SK-N-SH (cell line): ENCODE measurements at regions not wholly inside any gene's neighbourhood (a gene's known extent, or its start where the extent isn't known, plus 50 kb on each side); places are given as distances from the start of the nearest gene placed in this dataset.

Experiments used
- CTCF ChIA-PET: fragments of 300-600, 350-600 bp; formaldehyde crosslinking; extraction: SDS; loops from one replicate; lab custom pipeline; 2021; lab: Yijun Ruan, JAX
- POLR2A ChIA-PET: fragments of 350-600 bp; sonication (Branson Sonifier 250); formaldehyde crosslinking; extraction: SDS; loops from one replicate; lab custom pipeline; 2020; ENCODE audit warnings: antibody characterized with exemption, inconsistent platforms; lab: Yijun Ruan, JAX
- DNase-seq: peaks from one replicate; pipeline ENCODE4 v3.0.0; 2012
- H2AFZ ChIP-seq: fragments of 200-600 bp; sonication (generic); 2 replicates; pipeline ENCODE4 v1.8.1; 2016; ENCODE audit warnings: antibody characterized with exemption, mild to moderate bottlenecking, low read depth
- H3F3A ChIP-seq: fragments of 200-600 bp; sonication (generic); replicated peaks from 2 replicates; pipeline ENCODE3; 2016; ENCODE audit warnings: antibody characterized with exemption, mild to moderate bottlenecking; ENCODE audit not compliant: insufficient read depth
- H3K27ac ChIP-seq, 2 experiments: fragments of 200-500 bp in 1 of 2; fragments of 200-600 bp in 1 of 2; sonication (Bioruptor generic) in 1 of 2; sonication (generic), shearing (Covaris generic) in 1 of 2; 2 replicates each; pipeline versions ENCODE4 v1.5.1 to v1.6.1; 2014 to 2016; ENCODE audit warnings: low read depth in 2 of 2, inconsistent platforms in 1 of 2, low read length in 1 of 2, mild to moderate bottlenecking in 1 of 2, mixed read lengths in 1 of 2
- H3K27me3 ChIP-seq: fragments of 200-600 bp; sonication (generic), shearing (Covaris generic); 2 replicates; pipeline ENCODE4 v1.6.1; 2016; ENCODE audit warnings: mixed run types; ENCODE audit not compliant: insufficient read depth
- H3K36me3 ChIP-seq, 2 experiments: fragments of 200-500 bp in 1 of 2; fragments of 200-600 bp in 1 of 2; sonication (Bioruptor generic) in 1 of 2; sonication (generic) in 1 of 2; replicated peaks in 1 of 2; 2 replicates each; pipeline versions ENCODE3 to v1.5.1; 2014 to 2016; ENCODE audit warnings: low read length in 1 of 2, mild to moderate bottlenecking in 1 of 2; ENCODE audit not compliant: insufficient read depth in 2 of 2, control insufficient read depth in 1 of 2
- H3K4me1 ChIP-seq, 2 experiments: fragments of 200-500 bp in 1 of 2; fragments of 200-600 bp in 1 of 2; sonication (Bioruptor generic) in 1 of 2; sonication (generic), shearing (Covaris generic) in 1 of 2; 2 replicates each; pipeline versions ENCODE4 v1.5.1 to v1.6.1; 2014 to 2016; ENCODE audit warnings: low read depth in 1 of 2, low read length in 1 of 2, mixed run types in 1 of 2; ENCODE audit not compliant: insufficient read depth in 2 of 2, control insufficient read depth in 1 of 2
- H3K4me2 ChIP-seq: fragments of 200-600 bp; sonication (generic), shearing (Covaris generic); 2 replicates; pipeline ENCODE4 v1.6.1; 2017; ENCODE audit warnings: mixed run types
- H3K4me3 ChIP-seq, 2 experiments: fragments of 200-500 bp in 1 of 2; fragments of 200-600 bp in 1 of 2; sonication (Bioruptor generic) in 1 of 2; sonication (generic), shearing (Covaris generic) in 1 of 2; 2 replicates each; pipeline versions ENCODE4 v1.5.1 to v1.8.1; 2014 to 2016; ENCODE audit warnings: low read depth in 2 of 2, inconsistent platforms in 1 of 2, low read length in 1 of 2, mild to moderate bottlenecking in 1 of 2, mixed read lengths in 1 of 2, moderate library complexity in 1 of 2
- H3K79me2 ChIP-seq: fragments of 200-600 bp; sonication (generic); 2 replicates; pipeline ENCODE4 v1.8.1; 2017; ENCODE audit warnings: mild to moderate bottlenecking; ENCODE audit not compliant: insufficient read depth
- H3K9ac ChIP-seq: fragments of 200-600 bp; sonication (generic); 2 replicates; pipeline ENCODE4 v1.6.1; 2017; ENCODE audit warnings: mixed run types
- H3K9me2 ChIP-seq: fragments of 200-600 bp; sonication (generic); 2 replicates; pipeline ENCODE4 v1.6.1; 2017; ENCODE audit warnings: mixed run types
- H3K9me3 ChIP-seq: fragments of 200-600 bp; sonication (generic); 2 replicates; pipeline ENCODE4 v1.6.1; 2017; ENCODE audit warnings: mixed run types, mild to moderate bottlenecking, moderate library complexity
- H4K20me1 ChIP-seq: fragments of 200-600 bp; sonication (generic); 2 replicates; pipeline ENCODE4 v1.6.1; 2017; ENCODE audit warnings: mild to moderate bottlenecking, mixed run types; ENCODE audit not compliant: insufficient read depth
- FOSL2 ChIP-seq: IDR thresholded peaks from 2 replicates; pipeline ENCODE4 v1.4.0; 2012; ENCODE audit warnings: low read depth, mild to moderate bottlenecking, moderate library complexity, borderline replicate concordance
- FOXM1 ChIP-seq: IDR thresholded peaks from 2 replicates; pipeline ENCODE4 v1.4.0; 2012; ENCODE audit warnings: low read depth, mild to moderate bottlenecking
- GABPA ChIP-seq: IDR thresholded peaks from 2 replicates; pipeline ENCODE4 v1.4.0; 2012; ENCODE audit warnings: low read depth, mild to moderate bottlenecking
- JUND ChIP-seq: IDR thresholded peaks from 2 replicates; pipeline ENCODE4 v1.4.0; 2012
- MEF2A ChIP-seq: IDR thresholded peaks from 2 replicates; pipeline ENCODE4 v1.4.0; 2012; ENCODE audit warnings: low read depth, borderline replicate concordance
- RAD21 ChIP-seq: IDR thresholded peaks from 2 replicates; pipeline ENCODE4 v1.6.1; 2012; ENCODE audit warnings: mild to moderate bottlenecking, low read length
- SIN3A ChIP-seq: IDR thresholded peaks from 2 replicates; pipeline ENCODE4 v1.6.1; 2012; ENCODE audit warnings: low read depth, mild to moderate bottlenecking, low read length, moderate library complexity, borderline replicate concordance
- TAF1 ChIP-seq: IDR thresholded peaks from 2 replicates; pipeline ENCODE4 v1.6.1; 2012; ENCODE audit warnings: low read depth, mild to moderate bottlenecking, low read length, moderate library complexity, borderline replicate concordance
- YY1 ChIP-seq: IDR thresholded peaks from 2 replicates; pipeline ENCODE4 v1.4.0; 2012; ENCODE audit warnings: low read depth, mild to moderate bottlenecking
- WGBS: methylation state at CpG from one replicate; pipeline ENCODE4 v1.1.6; 2017; ENCODE audit warnings: low lambda C conversion rate; 5-methylcytosine and 5-hydroxymethylcytosine counted together
- TF ChIP-seq, protein P1 (sequence below): IDR thresholded peaks from 2 replicates; pipeline ENCODE4 v1.4.0; 2012; ENCODE audit warnings: low read depth, borderline replicate concordance
- TF ChIP-seq, protein P2 (sequence below): fragments of 150-350 bp; IDR thresholded peaks from 2 replicates; pipeline ENCODE4 v1.6.1; 2017; ENCODE audit warnings: antibody characterized with exemption, low read length, low read depth, borderline replicate concordance
- TF ChIP-seq, protein P3 (sequence below): fragments of 200-600 bp; sonication (generic); IDR thresholded peaks from 2 replicates; pipeline ENCODE4 v1.6.1; 2017; ENCODE audit warnings: antibody characterized with exemption, mild to moderate bottlenecking, moderate library complexity
- TF ChIP-seq, protein P4 (sequence below): IDR thresholded peaks from 2 replicates; pipeline ENCODE4; 2012
- TF ChIP-seq, protein P5 (sequence below): IDR thresholded peaks from 2 replicates; pipeline ENCODE4 v1.6.1; 2012; ENCODE audit warnings: mild to moderate bottlenecking, low read depth, low read length, moderate library complexity

DNA sequence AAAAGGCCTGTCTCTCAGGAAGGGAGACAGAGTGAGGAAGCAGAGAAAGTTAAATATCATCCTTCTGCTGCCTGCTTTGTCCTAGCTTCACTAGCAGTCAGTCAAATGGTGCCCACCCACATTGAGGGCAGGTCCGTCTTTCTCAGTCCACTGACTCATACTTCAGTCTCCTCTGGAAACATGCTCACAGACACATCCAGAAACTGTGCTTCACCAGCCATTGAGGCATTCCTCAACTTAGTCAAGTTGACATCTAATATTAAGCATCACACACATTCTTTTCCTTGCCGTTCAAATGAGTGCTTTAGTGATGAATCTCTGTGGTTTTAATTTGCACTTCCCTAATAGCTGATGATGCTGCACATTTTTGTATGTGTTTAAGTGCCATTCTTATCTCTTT lies 777.8 kb upstream of the PRMT6 start:
- Histone ChIP-seq H3K9me2 (no peaks in the 10 kb centered on the region), H2AFZ (no peak overlapping the region), H3K9ac (no peak overlapping the region), H3K4me3 (no peak overlapping the region), H3F3A (no peaks in the 10 kb centered on the region), H3K36me3 (no peaks in the 10 kb centered on the region), H3K9me3 (peaks cover 3% of the 10 kb centered on the region; the same call in 1 of the 2 replicates), H3K79me2 (no peaks in the 10 kb centered on the region), H3K4me1 (no peaks in the 10 kb centered on the region), H3K27me3 (no peaks in the 10 kb centered on the region), H3K4me2 (no peak overlapping the region), H3K27ac (no peak overlapping the region), H4K20me1 (no peaks in the 10 kb centered on the region)
- 45% methylated on average over 2 of the region's 2 CpGs for WGBS
- TF ChIP-seq TAF1 = no peak
- ChIA-PET POLR2A (no interaction called here), CTCF (no interaction called here)
- DNase-seq = no peak

DNA sequence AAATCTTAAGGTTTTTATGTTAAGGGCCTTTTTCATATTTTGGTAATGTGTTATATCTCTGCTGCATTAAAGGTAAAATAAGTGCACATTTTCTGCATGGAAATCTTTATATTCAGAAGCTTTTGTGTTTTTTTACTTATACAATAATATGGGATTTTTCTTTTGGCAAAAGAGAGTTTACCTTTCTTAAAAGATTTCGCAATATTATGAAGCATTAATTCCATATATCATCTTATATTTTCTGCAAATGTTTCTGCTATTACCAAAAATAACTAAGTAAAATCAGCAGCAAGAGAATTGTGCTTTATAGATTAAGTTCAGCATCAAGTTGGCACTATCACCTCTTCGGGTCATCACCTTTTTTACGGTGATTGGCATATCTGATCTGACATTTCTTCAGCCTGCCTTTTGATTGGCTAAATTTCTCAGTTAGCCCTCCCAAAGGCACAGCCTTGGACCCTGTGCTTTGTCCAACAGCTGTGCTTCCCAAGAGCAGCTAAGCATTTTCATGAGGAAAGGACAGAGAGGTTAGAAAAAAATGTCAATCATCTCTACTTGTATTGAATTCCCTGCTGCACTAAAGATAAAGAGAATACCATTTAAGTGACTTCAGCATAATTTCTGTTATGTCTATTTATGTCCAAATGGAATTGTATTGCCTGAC lies 767.1 kb upstream of the PRMT6 start:
- POLR2A ChIA-PET = no interaction called here

More for the DNA sequence above, 767.1 kb upstream of the PRMT6 start:
- H3K4me3 ChIP-seq = no peak overlapping the region
- H3K9ac ChIP-seq = no peak overlapping the region
- CTCF ChIA-PET = no interaction called here
- H3K27ac ChIP-seq = no peak overlapping the region
- no peak for TF ChIP-seq YY1
- TF ChIP-seq, protein P1, sequence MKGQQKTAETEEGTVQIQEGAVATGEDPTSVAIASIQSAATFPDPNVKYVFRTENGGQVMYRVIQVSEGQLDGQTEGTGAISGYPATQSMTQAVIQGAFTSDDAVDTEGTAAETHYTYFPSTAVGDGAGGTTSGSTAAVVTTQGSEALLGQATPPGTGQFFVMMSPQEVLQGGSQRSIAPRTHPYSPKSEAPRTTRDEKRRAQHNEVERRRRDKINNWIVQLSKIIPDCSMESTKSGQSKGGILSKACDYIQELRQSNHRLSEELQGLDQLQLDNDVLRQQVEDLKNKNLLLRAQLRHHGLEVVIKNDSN = no peak
- TF ChIP-seq, protein P2, sequence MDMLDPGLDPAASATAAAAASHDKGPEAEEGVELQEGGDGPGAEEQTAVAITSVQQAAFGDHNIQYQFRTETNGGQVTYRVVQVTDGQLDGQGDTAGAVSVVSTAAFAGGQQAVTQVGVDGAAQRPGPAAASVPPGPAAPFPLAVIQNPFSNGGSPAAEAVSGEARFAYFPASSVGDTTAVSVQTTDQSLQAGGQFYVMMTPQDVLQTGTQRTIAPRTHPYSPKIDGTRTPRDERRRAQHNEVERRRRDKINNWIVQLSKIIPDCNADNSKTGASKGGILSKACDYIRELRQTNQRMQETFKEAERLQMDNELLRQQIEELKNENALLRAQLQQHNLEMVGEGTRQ = no peak
- TF ChIP-seq JUND = no peak
- TF ChIP-seq, protein P3, sequence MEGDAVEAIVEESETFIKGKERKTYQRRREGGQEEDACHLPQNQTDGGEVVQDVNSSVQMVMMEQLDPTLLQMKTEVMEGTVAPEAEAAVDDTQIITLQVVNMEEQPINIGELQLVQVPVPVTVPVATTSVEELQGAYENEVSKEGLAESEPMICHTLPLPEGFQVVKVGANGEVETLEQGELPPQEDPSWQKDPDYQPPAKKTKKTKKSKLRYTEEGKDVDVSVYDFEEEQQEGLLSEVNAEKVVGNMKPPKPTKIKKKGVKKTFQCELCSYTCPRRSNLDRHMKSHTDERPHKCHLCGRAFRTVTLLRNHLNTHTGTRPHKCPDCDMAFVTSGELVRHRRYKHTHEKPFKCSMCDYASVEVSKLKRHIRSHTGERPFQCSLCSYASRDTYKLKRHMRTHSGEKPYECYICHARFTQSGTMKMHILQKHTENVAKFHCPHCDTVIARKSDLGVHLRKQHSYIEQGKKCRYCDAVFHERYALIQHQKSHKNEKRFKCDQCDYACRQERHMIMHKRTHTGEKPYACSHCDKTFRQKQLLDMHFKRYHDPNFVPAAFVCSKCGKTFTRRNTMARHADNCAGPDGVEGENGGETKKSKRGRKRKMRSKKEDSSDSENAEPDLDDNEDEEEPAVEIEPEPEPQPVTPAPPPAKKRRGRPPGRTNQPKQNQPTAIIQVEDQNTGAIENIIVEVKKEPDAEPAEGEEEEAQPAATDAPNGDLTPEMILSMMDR = no peak
- TF ChIP-seq, protein P4, sequence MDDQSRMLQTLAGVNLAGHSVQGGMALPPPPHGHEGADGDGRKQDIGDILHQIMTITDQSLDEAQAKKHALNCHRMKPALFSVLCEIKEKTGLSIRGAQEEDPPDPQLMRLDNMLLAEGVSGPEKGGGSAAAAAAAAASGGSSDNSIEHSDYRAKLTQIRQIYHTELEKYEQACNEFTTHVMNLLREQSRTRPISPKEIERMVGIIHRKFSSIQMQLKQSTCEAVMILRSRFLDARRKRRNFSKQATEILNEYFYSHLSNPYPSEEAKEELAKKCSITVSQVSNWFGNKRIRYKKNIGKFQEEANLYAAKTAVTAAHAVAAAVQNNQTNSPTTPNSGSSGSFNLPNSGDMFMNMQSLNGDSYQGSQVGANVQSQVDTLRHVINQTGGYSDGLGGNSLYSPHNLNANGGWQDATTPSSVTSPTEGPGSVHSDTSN = no peak
- no peak for TF ChIP-seq TAF1
- TF ChIP-seq FOSL2 = no peak
- no peak for TF ChIP-seq RAD21
- no peak for TF ChIP-seq FOXM1
- no peak for TF ChIP-seq SIN3A
- TF ChIP-seq, protein P5, sequence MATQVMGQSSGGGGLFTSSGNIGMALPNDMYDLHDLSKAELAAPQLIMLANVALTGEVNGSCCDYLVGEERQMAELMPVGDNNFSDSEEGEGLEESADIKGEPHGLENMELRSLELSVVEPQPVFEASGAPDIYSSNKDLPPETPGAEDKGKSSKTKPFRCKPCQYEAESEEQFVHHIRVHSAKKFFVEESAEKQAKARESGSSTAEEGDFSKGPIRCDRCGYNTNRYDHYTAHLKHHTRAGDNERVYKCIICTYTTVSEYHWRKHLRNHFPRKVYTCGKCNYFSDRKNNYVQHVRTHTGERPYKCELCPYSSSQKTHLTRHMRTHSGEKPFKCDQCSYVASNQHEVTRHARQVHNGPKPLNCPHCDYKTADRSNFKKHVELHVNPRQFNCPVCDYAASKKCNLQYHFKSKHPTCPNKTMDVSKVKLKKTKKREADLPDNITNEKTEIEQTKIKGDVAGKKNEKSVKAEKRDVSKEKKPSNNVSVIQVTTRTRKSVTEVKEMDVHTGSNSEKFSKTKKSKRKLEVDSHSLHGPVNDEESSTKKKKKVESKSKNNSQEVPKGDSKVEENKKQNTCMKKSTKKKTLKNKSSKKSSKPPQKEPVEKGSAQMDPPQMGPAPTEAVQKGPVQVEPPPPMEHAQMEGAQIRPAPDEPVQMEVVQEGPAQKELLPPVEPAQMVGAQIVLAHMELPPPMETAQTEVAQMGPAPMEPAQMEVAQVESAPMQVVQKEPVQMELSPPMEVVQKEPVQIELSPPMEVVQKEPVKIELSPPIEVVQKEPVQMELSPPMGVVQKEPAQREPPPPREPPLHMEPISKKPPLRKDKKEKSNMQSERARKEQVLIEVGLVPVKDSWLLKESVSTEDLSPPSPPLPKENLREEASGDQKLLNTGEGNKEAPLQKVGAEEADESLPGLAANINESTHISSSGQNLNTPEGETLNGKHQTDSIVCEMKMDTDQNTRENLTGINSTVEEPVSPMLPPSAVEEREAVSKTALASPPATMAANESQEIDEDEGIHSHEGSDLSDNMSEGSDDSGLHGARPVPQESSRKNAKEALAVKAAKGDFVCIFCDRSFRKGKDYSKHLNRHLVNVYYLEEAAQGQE = no peak
- TF ChIP-seq MEF2A = no peak
- TF ChIP-seq GABPA = no peak
- TF ChIP-seq, all 33 proteins: peak for 0
- Histone ChIP-seq H3K4me1 (peaks cover 0 to 10% of the 10 kb centered on the region in 2 experiments; a peak in 2 of 4 replicates), H3K4me2 (no peak overlapping the region), H3K9me2 (no peaks in the 10 kb centered on the region), H3F3A (no peaks in the 10 kb centered on the region), H3K36me3 (no peaks in the 10 kb centered on the region), H3K27me3 (no peaks in the 10 kb centered on the region), H3K9me3 (no peaks in the 10 kb centered on the region; the same call in 1 of the 2 replicates), H2AFZ (no peak overlapping the region), H4K20me1 (no peaks in the 10 kb centered on the region), H3K79me2 (no peaks in the 10 kb centered on the region)
- whole genome bisulfite sequencing = 39% methylated on average over 3 of the region's 3 CpGs
- no peak for DNase-seq
